ENCODE measurements at regions not wholly inside any gene's neighbourhood (a gene's known extent, or its start where the extent isn't known, plus 50 kb on each side); places are given as distances from the start of the nearest gene placed in this dataset.
"Not testable (repeated sequence)": the region's sequence is repeated elsewhere in the genome, so short reads cannot be mapped to it uniquely, and the experiment has no call there.

- 96% methylated on average over 5 of the region's 26 CpGs; no CpG with 5 or more reads in 1 of the 2 experiments for WGBS, 2 experiments (ENCODE audit: insufficient coverage in 2 of 2)
- not testable (repeated sequence) for H3K4me3 ChIP-seq (ENCODE audit: extremely low read depth, insufficient read depth, low read length, poor library complexity, severe bottlenecking); H3K27ac ChIP-seq (ENCODE audit: low read depth, low read length, severe bottlenecking); H3K36me3 ChIP-seq (ENCODE audit: control insufficient read depth, insufficient read depth, low read length); H3K9me3 ChIP-seq (ENCODE audit: control insufficient read depth, low read length)
- H3K4me1 ChIP-seq (ENCODE audit: control insufficient read depth, insufficient read depth, low read length, poor library complexity, severe bottlenecking): peaks cover 11% of the 10 kb centered on the region
Observed at GRCh38 chr3:63136249-63136648, 141.9 kb upstream of the SYNPR start.

GRCh38 chr3:63142681-63143080 is 135.4 kb upstream of the SYNPR start:
- Histone ChIP-seq H3K27ac (ENCODE audit: low read depth, low read length, severe bottlenecking) (no peak overlapping the region), H3K36me3 (ENCODE audit: control insufficient read depth, insufficient read depth, low read length) (no peaks in the 10 kb centered on the region), H3K9me3 (ENCODE audit: control insufficient read depth, low read length) (no peaks in the 10 kb centered on the region), H3K4me1 (ENCODE audit: control insufficient read depth, insufficient read depth, low read length, poor library complexity, severe bottlenecking) (no peaks in the 10 kb centered on the region), H3K4me3 (ENCODE audit: extremely low read depth, insufficient read depth, low read length, poor library complexity, severe bottlenecking) (no peak overlapping the region)
- WGBS, 2 experiments (ENCODE audit: insufficient coverage in 2 of 2): 40 to 80% methylated on average over 1 of the region's 2 CpGs

GRCh38 chr3:63146154-63146553 is 132.0 kb upstream of the SYNPR start:
- 85 to 98% methylated on average over 4 of the region's 4 CpGs for WGBS, 2 experiments (ENCODE audit: insufficient coverage in 2 of 2)
- H3K4me3 ChIP-seq (ENCODE audit: extremely low read depth, insufficient read depth, low read length, poor library complexity, severe bottlenecking): no peak overlapping the region

DNA sequence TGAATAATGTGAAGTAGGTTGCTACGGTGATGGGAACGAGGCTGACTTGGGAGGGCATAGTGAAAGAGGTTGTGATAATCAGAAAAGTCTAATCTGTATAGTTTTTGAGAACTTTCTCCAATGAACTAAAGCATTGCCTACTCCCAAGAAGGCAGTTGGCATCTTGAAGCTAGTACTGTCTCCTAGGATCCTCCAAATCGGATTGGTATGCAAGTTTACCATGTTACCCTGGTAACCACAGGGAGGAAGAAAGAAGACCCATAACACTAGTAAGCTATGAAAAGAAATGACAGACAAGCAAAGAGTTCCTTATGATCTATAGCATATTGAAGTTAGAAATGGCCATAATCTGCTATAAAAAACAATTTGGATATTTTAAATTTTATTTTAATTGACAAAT is 127.2 kb upstream of the SYNPR start:
- no peaks in the 10 kb centered on the region for H3K36me3 ChIP-seq (ENCODE audit: control insufficient read depth, insufficient read depth, low read length)
- H3K4me1 ChIP-seq (ENCODE audit: control insufficient read depth, insufficient read depth, low read length, poor library complexity, severe bottlenecking): no peaks in the 10 kb centered on the region
- no peaks in the 10 kb centered on the region for H3K9me3 ChIP-seq (ENCODE audit: control insufficient read depth, low read length)
- WGBS, 2 experiments (ENCODE audit: insufficient coverage in 2 of 2): 57 to 73% methylated on average over 2 of the region's 3 CpGs
- no peak overlapping the region for H3K27ac ChIP-seq (ENCODE audit: low read depth, low read length, severe bottlenecking)
- H3K4me3 ChIP-seq (ENCODE audit: extremely low read depth, insufficient read depth, low read length, poor library complexity, severe bottlenecking): no peak overlapping the region

More at GRCh38 chr3:63146154-63146553, 132.0 kb upstream of the SYNPR start:
- Histone ChIP-seq H3K4me1 (ENCODE audit: control insufficient read depth, insufficient read depth, low read length, poor library complexity, severe bottlenecking) (no peaks in the 10 kb centered on the region), H3K9me3 (ENCODE audit: control insufficient read depth, low read length) (no peaks in the 10 kb centered on the region), H3K36me3 (ENCODE audit: control insufficient read depth, insufficient read depth, low read length) (no peaks in the 10 kb centered on the region), H3K27ac (ENCODE audit: low read depth, low read length, severe bottlenecking) (no peak overlapping the region)

- Histone ChIP-seq H3K27ac (ENCODE audit: low read depth, low read length, severe bottlenecking) (no peak overlapping the region), H3K4me3 (ENCODE audit: extremely low read depth, insufficient read depth, low read length, poor library complexity, severe bottlenecking) (no peak overlapping the region), H3K4me1 (ENCODE audit: control insufficient read depth, insufficient read depth, low read length, poor library complexity, severe bottlenecking) (no peaks in the 10 kb centered on the region), H3K36me3 (ENCODE audit: control insufficient read depth, insufficient read depth, low read length) (no peaks in the 10 kb centered on the region), H3K9me3 (ENCODE audit: control insufficient read depth, low read length) (no peaks in the 10 kb centered on the region)
- 80 to 100% methylated on average over 1 of the region's 1 CpG for WGBS, 2 experiments (ENCODE audit: insufficient coverage in 2 of 2)
Observed at GRCh38 chr3:63151897-63152296, 126.2 kb upstream of the SYNPR start.

GRCh38 chr3:63159764-63160163 is 118.3 kb upstream of the SYNPR start:
- H3K4me1 ChIP-seq (ENCODE audit: control insufficient read depth, insufficient read depth, low read length, poor library complexity, severe bottlenecking): no peaks in the 10 kb centered on the region
- WGBS, 2 experiments (ENCODE audit: insufficient coverage in 2 of 2): 86 to 100% methylated on average over 2 of the region's 2 CpGs
- H3K36me3 ChIP-seq (ENCODE audit: control insufficient read depth, insufficient read depth, low read length): no peaks in the 10 kb centered on the region
- no peaks in the 10 kb centered on the region for H3K9me3 ChIP-seq (ENCODE audit: control insufficient read depth, low read length)
- no peak overlapping the region for H3K4me3 ChIP-seq (ENCODE audit: extremely low read depth, insufficient read depth, low read length, poor library complexity, severe bottlenecking)
- no peak overlapping the region for H3K27ac ChIP-seq (ENCODE audit: low read depth, low read length, severe bottlenecking)

DNA sequence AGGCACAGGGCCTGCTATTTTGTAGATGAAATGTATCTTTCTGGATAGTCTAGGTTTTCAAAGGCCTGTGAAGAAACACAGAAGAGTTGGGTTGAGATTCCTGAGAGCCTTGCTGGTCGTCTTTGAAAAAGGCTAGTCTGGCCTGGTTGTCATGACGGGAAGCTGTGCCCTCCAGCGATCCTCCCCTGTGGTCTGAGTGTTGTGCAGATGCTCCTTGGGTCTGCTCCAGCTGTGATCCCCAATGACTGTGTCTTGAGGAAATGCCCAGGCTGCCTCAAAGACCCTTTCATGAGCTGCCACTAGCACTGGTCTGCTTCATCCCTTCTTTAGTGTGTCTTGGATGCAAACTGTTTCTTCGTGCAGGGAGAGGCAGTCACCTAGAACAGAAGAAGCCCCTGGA is 111.0 kb upstream of the SYNPR start:
- Histone ChIP-seq H3K4me3 (ENCODE audit: extremely low read depth, insufficient read depth, low read length, poor library complexity, severe bottlenecking) (no peak overlapping the region), H3K4me1 (ENCODE audit: control insufficient read depth, insufficient read depth, low read length, poor library complexity, severe bottlenecking) (no peaks in the 10 kb centered on the region), H3K27ac (ENCODE audit: low read depth, low read length, severe bottlenecking) (no peak overlapping the region), H3K36me3 (ENCODE audit: control insufficient read depth, insufficient read depth, low read length) (no peaks in the 10 kb centered on the region), H3K9me3 (ENCODE audit: control insufficient read depth, low read length) (no peaks in the 10 kb centered on the region)
- WGBS, 2 experiments (ENCODE audit: insufficient coverage in 2 of 2): 84 to 92% methylated on average over 3 to 4 of the region's 4 CpGs

DNA sequence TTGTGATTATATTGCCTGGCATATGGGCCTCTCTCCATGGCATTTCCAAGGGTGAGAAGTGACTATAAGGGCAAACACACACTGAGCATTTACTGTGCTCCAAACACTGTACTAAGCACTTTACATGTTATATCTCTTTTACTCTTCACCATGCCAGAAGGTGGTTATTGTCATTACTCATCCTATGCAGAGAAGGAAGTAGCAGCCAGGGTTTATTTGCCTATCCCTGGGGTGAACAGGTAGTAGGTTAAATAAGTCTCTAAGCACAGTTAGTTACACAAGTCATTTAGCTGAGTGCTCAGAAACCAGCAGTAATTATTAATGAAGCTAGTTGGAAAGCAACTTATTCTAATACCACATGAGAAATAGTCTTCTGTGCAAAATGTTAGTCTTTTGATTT is 109.9 kb upstream of the SYNPR start:
- H3K27ac ChIP-seq (ENCODE audit: low read depth, low read length, severe bottlenecking): no peak overlapping the region
- no peaks in the 10 kb centered on the region for H3K9me3 ChIP-seq (ENCODE audit: control insufficient read depth, low read length)
- H3K4me3 ChIP-seq (ENCODE audit: extremely low read depth, insufficient read depth, low read length, poor library complexity, severe bottlenecking): no peak overlapping the region
- H3K36me3 ChIP-seq (ENCODE audit: control insufficient read depth, insufficient read depth, low read length): no peaks in the 10 kb centered on the region
- no peaks in the 10 kb centered on the region for H3K4me1 ChIP-seq (ENCODE audit: control insufficient read depth, insufficient read depth, low read length, poor library complexity, severe bottlenecking)

- Histone ChIP-seq H3K4me1 (ENCODE audit: control insufficient read depth, insufficient read depth, low read length, poor library complexity, severe bottlenecking) (no peaks in the 10 kb centered on the region), H3K4me3 (ENCODE audit: extremely low read depth, insufficient read depth, low read length, poor library complexity, severe bottlenecking) (no peak overlapping the region), H3K9me3 (ENCODE audit: control insufficient read depth, low read length) (peaks cover 6% of the 10 kb centered on the region), H3K27ac (ENCODE audit: low read depth, low read length, severe bottlenecking) (no peak overlapping the region), H3K36me3 (ENCODE audit: control insufficient read depth, insufficient read depth, low read length) (no peaks in the 10 kb centered on the region)
- 50 to 58% methylated on average over 2 to 3 of the region's 4 CpGs for WGBS, 2 experiments (ENCODE audit: insufficient coverage in 2 of 2)
Observed at GRCh38 chr3:63179862-63180522, 98.1 kb upstream of the SYNPR start.

DNA sequence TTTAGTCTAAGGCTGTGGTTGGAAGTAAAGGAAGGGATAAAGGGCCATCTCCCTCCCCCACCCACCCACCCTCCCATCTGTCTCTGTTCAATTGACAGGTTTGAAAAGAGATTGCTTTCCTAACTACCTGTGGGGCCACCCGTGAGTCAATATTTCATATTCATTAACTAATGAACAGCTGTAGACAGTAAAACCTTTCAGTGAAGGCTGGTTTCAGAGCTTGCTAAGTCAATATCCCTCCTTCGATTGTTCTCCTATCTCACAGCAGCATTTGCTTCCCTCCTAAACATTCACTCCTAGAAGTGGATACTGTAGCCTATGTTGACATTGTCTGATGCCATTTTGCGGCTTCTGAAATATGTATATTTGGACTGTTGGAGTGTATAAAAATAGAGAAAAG is 85.9 kb upstream of the SYNPR start:
- 100% methylated on average over 1 of the region's 3 CpGs for WGBS, 2 experiments (ENCODE audit: insufficient coverage in 2 of 2)
- Histone ChIP-seq H3K9me3 (ENCODE audit: control insufficient read depth, low read length) (no peaks in the 10 kb centered on the region), H3K27ac (ENCODE audit: low read depth, low read length, severe bottlenecking) (no peak overlapping the region), H3K4me1 (ENCODE audit: control insufficient read depth, insufficient read depth, low read length, poor library complexity, severe bottlenecking) (no peaks in the 10 kb centered on the region), H3K4me3 (ENCODE audit: extremely low read depth, insufficient read depth, low read length, poor library complexity, severe bottlenecking) (no peak overlapping the region), H3K36me3 (ENCODE audit: control insufficient read depth, insufficient read depth, low read length) (no peaks in the 10 kb centered on the region)

GRCh38 chr3:63193647-63194046 is 84.5 kb upstream of the SYNPR start:
- no CpG with 5 or more reads among the region's 3 CpGs for WGBS, 2 experiments (ENCODE audit: insufficient coverage in 2 of 2)

More at GRCh38 chr3:63193647-63194046, 84.5 kb upstream of the SYNPR start:
- H3K4me3 ChIP-seq (ENCODE audit: extremely low read depth, insufficient read depth, low read length, poor library complexity, severe bottlenecking): no peak overlapping the region
- H3K36me3 ChIP-seq (ENCODE audit: control insufficient read depth, insufficient read depth, low read length): no peaks in the 10 kb centered on the region
- no peaks in the 10 kb centered on the region for H3K4me1 ChIP-seq (ENCODE audit: control insufficient read depth, insufficient read depth, low read length, poor library complexity, severe bottlenecking)
- no peaks in the 10 kb centered on the region for H3K9me3 ChIP-seq (ENCODE audit: control insufficient read depth, low read length)
- H3K27ac ChIP-seq (ENCODE audit: low read depth, low read length, severe bottlenecking): no peak overlapping the region

Data from mesodermal cell (in vitro differentiated cells).